Bronchial epithelial cell (primary cell): ENCODE measurements at regions not wholly inside any gene's neighbourhood (a gene's known extent, or its start where the extent isn't known, plus 50 kb on each side); places are given as distances from the start of the nearest gene placed in this dataset.

Experiments
- DNase-seq: peaks from one replicate; pipeline ENCODE4 v3.0.0-alpha.2; 2010; ENCODE audit warnings: low read depth
- FAIRE-seq: peaks from 2 replicates; lab custom pipeline; 2011; peaks lifted over from hg19 to GRCh38; lab: Jason Lieb, UNC
- H3K27me3 ChIP-seq: 2 replicates; pipeline ENCODE4 v1.5.1; 2011; ENCODE audit warnings: low read length; ENCODE audit not compliant: control insufficient read depth, insufficient read depth
- H3K36me3 ChIP-seq: 2 replicates; pipeline ENCODE4 v1.5.1; 2011; ENCODE audit warnings: low read length; ENCODE audit not compliant: control insufficient read depth, insufficient read depth
- H3K4me3 ChIP-seq: 2 replicates; pipeline ENCODE4 v1.5.1; 2011; ENCODE audit warnings: mild to moderate bottlenecking, low read depth, low read length, control low read depth
- CTCF ChIP-seq: IDR thresholded peaks from 2 replicates; pipeline ENCODE4 v1.5.1; 2011; ENCODE audit warnings: mild to moderate bottlenecking, moderate library complexity, low read length, control low read depth, inconsistent platforms; ENCODE audit not compliant: insufficient read depth, severe bottlenecking

- FAIRE-seq, result no peak
These were observed 266.9 kb upstream of the FANCL start for GRCh38 chr2:58508006-58508405.

GRCh38 chr2:58503918-58504317 lies 262.8 kb upstream of the FANCL start:
- Histone ChIP-seq H3K27me3 (no peaks in the 10 kb centered on the region), H3K36me3 (no peaks in the 10 kb centered on the region), H3K4me3 (no peak overlapping the region)
- no peak for TF ChIP-seq CTCF
- DNase-seq, result no peak
- no peak for FAIRE-seq

More at GRCh38 chr2:58508006-58508405, 266.9 kb upstream of the FANCL start:
- no peak for TF ChIP-seq CTCF
- no peaks in the 10 kb centered on the region for H3K36me3 ChIP-seq
- H3K27me3 ChIP-seq, result no peaks in the 10 kb centered on the region
- no peak for DNase-seq
- H3K4me3 ChIP-seq, result no peak overlapping the region

- no peak for FAIRE-seq
- no peak for TF ChIP-seq CTCF
- Histone ChIP-seq H3K27me3 (no peaks in the 10 kb centered on the region), H3K36me3 (no peaks in the 10 kb centered on the region), H3K4me3 (no peak overlapping the region)
- no peak for DNase-seq
These were observed 261.8 kb upstream of the FANCL start for GRCh38 chr2:58502931-58503330.

- Histone ChIP-seq H3K36me3 (no peaks in the 10 kb centered on the region), H3K27me3 (no peaks in the 10 kb centered on the region), H3K4me3 (no peak overlapping the region)
- TF ChIP-seq CTCF, result no peak
- no peak for DNase-seq
- peak; percentile 81 for FAIRE-seq
These were observed 260.4 kb upstream of the FANCL start for GRCh38 chr2:58501371-58502160.

- H3K27me3 ChIP-seq, result no peaks in the 10 kb centered on the region
- DNase-seq (peak; percentile 68), FAIRE-seq (peak; percentile 83)
- no peaks in the 10 kb centered on the region for H3K36me3 ChIP-seq
- no peak overlapping the region for H3K4me3 ChIP-seq
- TF ChIP-seq CTCF, result no peak
These were observed 256.0 kb upstream of the FANCL start for GRCh38 chr2:58497168-58497567.

GRCh38 chr2:58495806-58496205 lies 254.7 kb upstream of the FANCL start:
- no peak for TF ChIP-seq CTCF
- no peaks in the 10 kb centered on the region for H3K27me3 ChIP-seq
- H3K36me3 ChIP-seq, result no peaks in the 10 kb centered on the region
- DNase-seq, result no peak
- H3K4me3 ChIP-seq, result no peak overlapping the region
- no peak for FAIRE-seq
